ENCODE measurements at regions not wholly inside any gene's neighbourhood (a gene's known extent, or its start where the extent isn't known, plus 50 kb on each side); places are given as distances from the start of the nearest gene placed in this dataset.

- TF ChIP-seq CTCF (conservative IDR thresholded peaks at IDR 0.05; ENCODE audit: low read depth, low read length) = no peak
- TF ChIP-seq EZH2 (IDR thresholded peaks at IDR 0.05; ENCODE audit: low read length, unreplicated experiment) = no peak
- no peak for TF ChIP-seq EZH2phosphoT487 (IDR thresholded peaks at IDR 0.05; ENCODE audit: borderline replicate concordance, low read length)
Observed at GRCh38 chr2:192645811-192646598, 451.3 kb upstream of the TMEFF2 start.
